Astrocyte (in vitro differentiated cells and primary cell): ENCODE measurements at regions not wholly inside any gene's neighbourhood (a gene's known extent, or its start where the extent isn't known, plus 50 kb on each side); places are given as distances from the start of the nearest gene placed in this dataset.
"Not testable (repeated sequence)": the region's sequence is repeated elsewhere in the genome, so short reads cannot be mapped to it uniquely, and the experiment has no call there.

Source experiments
- DNase-seq: peaks from one replicate; pipeline ENCODE4 v3.0.0-alpha.2; 2010; ENCODE audit warnings: low read depth
- FAIRE-seq: peaks from 2 replicates; lab custom pipeline; 2011; peaks lifted over from hg19 to GRCh38; lab: Jason Lieb, UNC
- H2AFZ ChIP-seq: 2 replicates; pipeline ENCODE4 v1.6.0; 2012; ENCODE audit warnings: low read depth, low read length, inconsistent platforms
- H3K27ac ChIP-seq: 2 replicates; pipeline ENCODE4 v1.5.1; 2011; ENCODE audit warnings: low read depth, low read length, inconsistent platforms
- H3K27me3 ChIP-seq: 2 replicates; pipeline ENCODE4 v1.6.0; 2011; ENCODE audit warnings: low read length, inconsistent platforms; ENCODE audit not compliant: insufficient read depth
- H3K36me3 ChIP-seq: 2 replicates; pipeline ENCODE4 v1.5.1; 2011; ENCODE audit warnings: low read length, inconsistent platforms; ENCODE audit not compliant: insufficient read depth
- H3K4me1 ChIP-seq: 2 replicates; pipeline ENCODE4 v1.5.1; 2011; ENCODE audit warnings: low read length, inconsistent platforms; ENCODE audit not compliant: insufficient read depth
- H3K4me2 ChIP-seq: 2 replicates; pipeline ENCODE4 v1.6.0; 2012; ENCODE audit warnings: low read length, inconsistent platforms
- H3K4me3 ChIP-seq: 2 replicates; pipeline ENCODE4 v1.5.1; 2011; ENCODE audit warnings: low read depth, mild to moderate bottlenecking, low read length, inconsistent platforms; ENCODE audit not compliant: insufficient read depth
- H3K79me2 ChIP-seq: 2 replicates; pipeline ENCODE4 v1.6.0; 2012; ENCODE audit warnings: mild to moderate bottlenecking, low read length, inconsistent platforms; ENCODE audit not compliant: insufficient read depth
- H3K9ac ChIP-seq: 2 replicates; pipeline ENCODE4 v1.6.0; 2012; ENCODE audit warnings: mild to moderate bottlenecking, low read length, inconsistent platforms
- H3K9me3 ChIP-seq: 2 replicates; pipeline ENCODE4 v1.5.1; 2012; ENCODE audit warnings: low read depth, mild to moderate bottlenecking, low read length, inconsistent platforms; ENCODE audit not compliant: insufficient read depth
- H4K20me1 ChIP-seq: 2 replicates; pipeline ENCODE4 v1.6.0; 2012; ENCODE audit warnings: low read length, inconsistent platforms; ENCODE audit not compliant: insufficient read depth
- H3K27ac Mint-ChIP-seq: one replicate; pipeline ENCODE4 v1.8.0; 2021; ENCODE audit warnings: mild to moderate bottlenecking, mixed read lengths; ENCODE audit not compliant: unreplicated experiment
- H3K27me3 Mint-ChIP-seq: one replicate; pipeline ENCODE4 v1.8.0; 2021; ENCODE audit warnings: low read depth, mixed read lengths; ENCODE audit not compliant: unreplicated experiment
- H3K36me3 Mint-ChIP-seq: one replicate; pipeline ENCODE4 v1.8.0; 2021; ENCODE audit warnings: low read depth, mixed read lengths; ENCODE audit not compliant: unreplicated experiment
- H3K4me1 Mint-ChIP-seq: one replicate; pipeline ENCODE4 v1.8.0; 2021; ENCODE audit warnings: low read depth, mixed read lengths; ENCODE audit not compliant: unreplicated experiment
- H3K4me3 Mint-ChIP-seq: one replicate; pipeline ENCODE4 v1.8.0; 2021; ENCODE audit warnings: mild to moderate bottlenecking, moderate library complexity, mixed read lengths; ENCODE audit not compliant: unreplicated experiment
- H3K9me3 Mint-ChIP-seq: one replicate; pipeline ENCODE4 v1.8.0; 2021; ENCODE audit warnings: mild to moderate bottlenecking, mixed read lengths; ENCODE audit not compliant: unreplicated experiment
- EZH2 ChIP-seq: IDR thresholded peaks from 2 replicates; pipeline ENCODE4 v1.6.1; 2012; ENCODE audit warnings: mild to moderate bottlenecking, low read length, inconsistent platforms; ENCODE audit not compliant: insufficient read depth
- TF ChIP-seq, protein P1 (sequence below): IDR thresholded peaks from 2 replicates; pipeline ENCODE4 v1.5.1; 2011; ENCODE audit warnings: low read depth, mild to moderate bottlenecking, inconsistent platforms, low read length, moderate library complexity; ENCODE audit not compliant: insufficient read depth

DNA sequence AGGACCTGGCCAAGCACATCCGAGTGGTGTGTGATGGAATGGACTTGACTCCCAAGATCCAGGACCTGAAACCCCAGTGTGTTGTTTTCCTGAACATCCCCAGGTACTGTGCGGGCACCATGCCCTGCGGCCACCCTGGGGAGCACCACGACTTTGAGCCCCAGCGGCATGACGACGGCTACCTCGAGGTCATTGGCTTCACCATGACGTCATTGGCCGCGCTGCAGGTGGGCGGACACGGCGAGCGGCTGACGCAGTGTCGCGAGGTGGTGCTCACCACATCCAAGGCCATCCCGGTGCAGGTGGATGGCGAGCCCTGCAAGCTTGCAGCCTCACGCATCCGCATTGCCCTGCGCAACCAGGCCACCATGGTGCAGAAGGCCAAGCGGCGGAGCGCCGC lies 90.2 kb downstream of the LACC1 start:
- H3K27me3 Mint-ChIP-seq, H3K36me3 ChIP-seq, H3K9me3 ChIP-seq, H3K9me3 Mint-ChIP-seq, H2AFZ ChIP-seq, H3K27ac Mint-ChIP-seq, H3K36me3 Mint-ChIP-seq, H3K4me3 Mint-ChIP-seq, H3K27me3 ChIP-seq, H4K20me1 ChIP-seq, H3K79me2 ChIP-seq, H3K27ac ChIP-seq, H3K9ac ChIP-seq, H3K4me2 ChIP-seq, DNase-seq, H3K4me3 ChIP-seq, H3K4me1 Mint-ChIP-seq, FAIRE-seq, H3K4me1 ChIP-seq: not testable (repeated sequence)

DNA sequence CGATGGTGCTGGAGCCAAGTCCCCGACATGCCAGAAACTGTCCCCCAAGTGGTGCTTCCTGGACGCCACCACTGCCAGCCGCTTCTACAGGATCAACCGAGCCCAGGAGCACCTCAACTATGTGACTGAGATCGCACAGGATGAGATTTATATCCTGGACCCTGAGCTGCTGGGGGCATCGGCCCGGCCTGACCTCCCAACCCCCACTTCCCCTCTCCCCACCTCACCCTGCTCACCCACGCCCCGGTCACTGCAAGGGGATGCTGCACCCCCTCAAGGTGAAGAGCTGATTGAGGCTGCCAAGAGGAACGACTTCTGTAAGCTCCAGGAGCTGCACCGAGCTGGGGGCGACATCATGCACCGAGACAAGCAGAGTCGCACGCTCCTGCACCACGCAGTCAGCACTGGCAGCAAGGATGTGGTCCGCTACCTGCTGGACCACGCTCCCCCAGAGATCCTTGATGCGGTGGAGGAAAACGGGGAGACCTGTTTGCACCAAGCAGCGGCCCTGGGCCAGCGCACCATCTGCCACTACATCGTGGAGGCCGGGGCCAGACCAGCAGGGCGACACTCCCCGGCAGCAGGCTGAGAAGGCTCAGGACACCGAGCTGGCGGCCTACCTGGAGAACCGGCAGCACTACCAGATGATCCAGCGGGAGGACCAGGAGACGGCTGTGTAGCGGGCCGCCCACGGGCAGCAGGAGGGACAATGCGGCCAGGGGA lies 91.0 kb downstream of the LACC1 start:
- not testable (repeated sequence) for H3K4me2 ChIP-seq, H3K4me3 Mint-ChIP-seq, H3K27ac ChIP-seq, H3K27me3 ChIP-seq, H3K36me3 Mint-ChIP-seq, H3K27me3 Mint-ChIP-seq, DNase-seq, H3K9me3 Mint-ChIP-seq, H3K79me2 ChIP-seq, H3K9me3 ChIP-seq, H4K20me1 ChIP-seq, FAIRE-seq, H3K9ac ChIP-seq, H3K4me1 ChIP-seq, H3K4me1 Mint-ChIP-seq, H2AFZ ChIP-seq, H3K36me3 ChIP-seq, H3K4me3 ChIP-seq, H3K27ac Mint-ChIP-seq

DNA sequence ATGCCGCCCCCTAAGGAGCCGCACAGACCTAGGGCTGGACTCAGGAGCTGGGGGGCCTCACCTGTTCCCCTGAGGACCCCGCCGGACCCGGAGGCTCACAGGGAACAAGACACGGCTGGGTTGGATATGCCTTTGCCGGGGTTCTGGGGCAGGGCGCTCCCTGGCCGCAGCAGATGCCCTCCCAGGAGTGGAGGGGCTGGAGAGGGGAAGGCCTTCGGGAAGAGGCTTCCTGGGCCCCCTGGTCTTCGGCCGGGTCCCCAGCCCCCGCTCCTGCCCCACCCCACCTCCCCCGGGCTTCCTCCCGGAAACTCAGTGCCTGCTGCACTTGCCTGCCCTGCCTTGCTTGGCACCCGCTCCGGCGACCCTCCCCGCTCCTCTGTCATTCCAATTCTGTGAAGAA lies 91.6 kb downstream of the LACC1 start:
- H3K4me2 ChIP-seq, DNase-seq, H3K27me3 ChIP-seq, H3K4me1 ChIP-seq, H3K36me3 Mint-ChIP-seq, H3K4me3 Mint-ChIP-seq, H2AFZ ChIP-seq, H3K27ac ChIP-seq, H3K36me3 ChIP-seq, H3K9me3 Mint-ChIP-seq, FAIRE-seq, H4K20me1 ChIP-seq, H3K27ac Mint-ChIP-seq, H3K9ac ChIP-seq, H3K4me1 Mint-ChIP-seq, H3K27me3 Mint-ChIP-seq, H3K9me3 ChIP-seq, H3K4me3 ChIP-seq, H3K79me2 ChIP-seq: not testable (repeated sequence)

DNA sequence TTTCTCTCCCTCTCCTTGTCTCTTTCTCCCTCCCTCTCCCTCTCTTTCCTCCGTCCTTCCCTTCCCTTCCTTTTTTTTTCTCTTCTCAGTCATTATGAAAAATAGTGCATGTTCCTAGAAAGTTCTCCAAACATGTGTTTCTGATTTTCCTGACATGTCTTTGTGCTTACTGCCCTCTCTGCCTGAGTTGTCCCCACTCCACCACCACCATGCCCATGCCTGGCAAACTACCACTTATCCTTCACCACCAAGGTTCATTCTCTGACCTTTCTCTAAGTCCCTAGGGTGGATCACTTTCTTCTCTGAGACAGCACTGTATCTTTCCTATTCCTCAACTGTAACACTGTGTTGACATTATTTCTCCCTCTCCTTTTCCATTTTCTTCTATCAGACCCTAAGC lies 98.2 kb downstream of the LACC1 start:
- H3K4me1 Mint-ChIP-seq: peaks cover 5% of the 10 kb centered on the region
- TF ChIP-seq, protein P1, sequence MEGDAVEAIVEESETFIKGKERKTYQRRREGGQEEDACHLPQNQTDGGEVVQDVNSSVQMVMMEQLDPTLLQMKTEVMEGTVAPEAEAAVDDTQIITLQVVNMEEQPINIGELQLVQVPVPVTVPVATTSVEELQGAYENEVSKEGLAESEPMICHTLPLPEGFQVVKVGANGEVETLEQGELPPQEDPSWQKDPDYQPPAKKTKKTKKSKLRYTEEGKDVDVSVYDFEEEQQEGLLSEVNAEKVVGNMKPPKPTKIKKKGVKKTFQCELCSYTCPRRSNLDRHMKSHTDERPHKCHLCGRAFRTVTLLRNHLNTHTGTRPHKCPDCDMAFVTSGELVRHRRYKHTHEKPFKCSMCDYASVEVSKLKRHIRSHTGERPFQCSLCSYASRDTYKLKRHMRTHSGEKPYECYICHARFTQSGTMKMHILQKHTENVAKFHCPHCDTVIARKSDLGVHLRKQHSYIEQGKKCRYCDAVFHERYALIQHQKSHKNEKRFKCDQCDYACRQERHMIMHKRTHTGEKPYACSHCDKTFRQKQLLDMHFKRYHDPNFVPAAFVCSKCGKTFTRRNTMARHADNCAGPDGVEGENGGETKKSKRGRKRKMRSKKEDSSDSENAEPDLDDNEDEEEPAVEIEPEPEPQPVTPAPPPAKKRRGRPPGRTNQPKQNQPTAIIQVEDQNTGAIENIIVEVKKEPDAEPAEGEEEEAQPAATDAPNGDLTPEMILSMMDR: no peak
- no peak for TF ChIP-seq EZH2
- Histone ChIP-seq H3K4me1 (no peaks in the 10 kb centered on the region), H4K20me1 (no peaks in the 10 kb centered on the region), H3K79me2 (no peaks in the 10 kb centered on the region), H3K27ac (no peak overlapping the region), H3K4me3 (no peak overlapping the region), H3K36me3 (no peaks in the 10 kb centered on the region), H2AFZ (no peak overlapping the region), H3K27me3 (peaks cover 5% of the 10 kb centered on the region), H3K4me2 (no peak overlapping the region), H3K9ac (no peak overlapping the region), H3K9me3 (no peaks in the 10 kb centered on the region)
- no peak overlapping the region for H3K27ac Mint-ChIP-seq
- peaks cover 6% of the 10 kb centered on the region for H3K9me3 Mint-ChIP-seq
- H3K4me3 Mint-ChIP-seq: no peak overlapping the region
- H3K36me3 Mint-ChIP-seq: no peaks in the 10 kb centered on the region
- FAIRE-seq (no peak), DNase-seq (no peak)
- H3K27me3 Mint-ChIP-seq: peaks cover 10% of the 10 kb centered on the region
